CD14-positive monocyte (primary cell): ENCODE measurements at regions not wholly inside any gene's neighbourhood (a gene's known extent, or its start where the extent isn't known, plus 50 kb on each side); places are given as distances from the start of the nearest gene placed in this dataset.

ENCODE experiments used
- DNase-seq, 3 donors: peaks; one replicate each; pipeline ENCODE4 v3.0.0-alpha.2; 2011 to 2022
- H2AFZ ChIP-seq: 2 replicates; pipeline ENCODE4 v1.6.0; 2012; ENCODE audit warnings: mild to moderate bottlenecking, low read depth, low read length, inconsistent platforms; ENCODE audit not compliant: insufficient read depth, poor library complexity, severe bottlenecking
- H3K27ac ChIP-seq, 2 donors: 1 replicate in 1 of 2; 2 replicates in 1 of 2; pipeline ENCODE4 v1.5.1; 2012 to 2013; ENCODE audit warnings: low read length in 2 of 2, control low read depth in 1 of 2, inconsistent platforms in 1 of 2, low read depth in 1 of 2, mild to moderate bottlenecking in 1 of 2
- H3K27me3 ChIP-seq, 2 donors: one replicate each; pipeline versions ENCODE4 v1.6.0 to v1.6.1; 2011 to 2013; ENCODE audit warnings: low read length in 2 of 2; ENCODE audit not compliant: control insufficient read depth in 2 of 2, insufficient read depth in 2 of 2
- H3K36me3 ChIP-seq, 2 donors: replicated peaks in 1 of 2; 1 replicate in 1 of 2; 2 replicates in 1 of 2; pipeline versions ENCODE4 v1.5.1 to v1.6.1; 2012 to 2013; ENCODE audit warnings: low read length in 2 of 2, control low read depth in 1 of 2, inconsistent platforms in 1 of 2, mild to moderate bottlenecking in 1 of 2; ENCODE audit not compliant: insufficient read depth in 2 of 2, control insufficient read depth in 1 of 2
- H3K4me1 ChIP-seq, 2 donors: 1 replicate in 1 of 2; 2 replicates in 1 of 2; pipeline versions ENCODE4 v1.5.1 to v1.6.1; 2012 to 2013; ENCODE audit warnings: low read length in 2 of 2, control low read depth in 1 of 2, inconsistent platforms in 1 of 2, mild to moderate bottlenecking in 1 of 2, moderate library complexity in 1 of 2; ENCODE audit not compliant: insufficient read depth in 2 of 2, control insufficient read depth in 1 of 2
- H3K4me2 ChIP-seq: replicated peaks from 2 replicates; pipeline ENCODE3; 2012; ENCODE audit warnings: low read length, moderate library complexity, mild to moderate bottlenecking; ENCODE audit not compliant: poor library complexity, severe bottlenecking; ENCODE audit errors: extremely low read depth
- H3K4me3 ChIP-seq, 3 experiments: fragments of 200-600 bp in 1 of 3; sonication (generic) in 1 of 3; replicated peaks in 1 of 3; 1 replicate in 2 of 3; 2 replicates in 1 of 3; pipeline ENCODE4 v1.5.1; 2011 to 2013; ENCODE audit warnings: low read length in 3 of 3, mild to moderate bottlenecking in 3 of 3, control low read depth in 2 of 3, low read depth in 2 of 3, inconsistent platforms in 1 of 3, moderate library complexity in 1 of 3
- H3K79me2 ChIP-seq: 2 replicates; pipeline ENCODE4 v1.6.0; 2012; ENCODE audit warnings: mild to moderate bottlenecking, control low read depth, inconsistent platforms, low read length, moderate library complexity; ENCODE audit not compliant: insufficient read depth
- H3K9ac ChIP-seq: 2 replicates; pipeline ENCODE4 v1.6.0; 2017; ENCODE audit warnings: low read length, mild to moderate bottlenecking; ENCODE audit not compliant: insufficient read depth, poor library complexity, severe bottlenecking
- H3K9me3 ChIP-seq, 2 donors: replicated peaks in 1 of 2; 1 replicate in 1 of 2; 2 replicates in 1 of 2; pipeline versions ENCODE4 v1.5.1 to v1.6.1; 2012 to 2013; ENCODE audit warnings: low read length in 2 of 2, control low read depth in 1 of 2; ENCODE audit not compliant: control insufficient read depth in 1 of 2, insufficient read depth in 1 of 2
- H4K20me1 ChIP-seq: 2 replicates; pipeline ENCODE4 v1.6.0; 2012; ENCODE audit warnings: mild to moderate bottlenecking, low read length, control low read depth, moderate library complexity; ENCODE audit not compliant: insufficient read depth
- H3K27ac Mint-ChIP-seq, 7 donors: one replicate each; pipeline ENCODE4 v1.8.0; 2020; ENCODE audit warnings: mild to moderate bottlenecking in 7 of 7, mixed read lengths in 7 of 7, moderate library complexity in 6 of 7, inconsistent platforms in 2 of 7
- H3K27me3 Mint-ChIP-seq, 3 donors: one replicate each; pipeline ENCODE4 v1.8.0; 2021 to 2022; ENCODE audit warnings: low read depth in 3 of 3, mild to moderate bottlenecking in 3 of 3, mixed read lengths in 3 of 3, moderate library complexity in 3 of 3, inconsistent platforms in 1 of 3
- H3K36me3 Mint-ChIP-seq, 2 donors: one replicate each; pipeline ENCODE4 v1.8.0; 2020; ENCODE audit warnings: mixed read lengths in 2 of 2, inconsistent platforms in 1 of 2, mild to moderate bottlenecking in 1 of 2
- H3K4me1 Mint-ChIP-seq: one replicate; pipeline ENCODE4 v1.8.0; 2020; ENCODE audit warnings: mild to moderate bottlenecking, mixed read lengths
- H3K4me3 Mint-ChIP-seq, 2 donors: one replicate each; pipeline ENCODE4 v1.8.0; 2020; ENCODE audit warnings: mild to moderate bottlenecking in 2 of 2, mixed read lengths in 2 of 2, moderate library complexity in 1 of 2
- H3K9me3 Mint-ChIP-seq, 7 donors: one replicate each; pipeline ENCODE4 v1.8.0; 2020 to 2022; ENCODE audit warnings: mixed read lengths in 7 of 7, mild to moderate bottlenecking in 6 of 7, moderate library complexity in 6 of 7, inconsistent platforms in 2 of 7
- WGBS: methylation state at CpG from one replicate; pipeline ENCODE4 v1.1.5; 2013; ENCODE audit warnings: missing lambda C conversion rate; ENCODE audit not compliant: insufficient coverage; 5-methylcytosine and 5-hydroxymethylcytosine counted together
- intact Hi-C, 2 donors: fragments of 100-400 bp; cut with micrococcal nuclease; formaldehyde crosslinking; loops; one replicate each; pipeline versions ENCODE4 v1.15.0 to v1.15.1; 2023
- TF ChIP-seq, protein P1 (sequence below): fragments of 200-600 bp; IDR thresholded peaks from one replicate; pipeline ENCODE4 v1.8.0; 2022; ENCODE audit warnings: antibody characterized with exemption, mild to moderate bottlenecking

DNA sequence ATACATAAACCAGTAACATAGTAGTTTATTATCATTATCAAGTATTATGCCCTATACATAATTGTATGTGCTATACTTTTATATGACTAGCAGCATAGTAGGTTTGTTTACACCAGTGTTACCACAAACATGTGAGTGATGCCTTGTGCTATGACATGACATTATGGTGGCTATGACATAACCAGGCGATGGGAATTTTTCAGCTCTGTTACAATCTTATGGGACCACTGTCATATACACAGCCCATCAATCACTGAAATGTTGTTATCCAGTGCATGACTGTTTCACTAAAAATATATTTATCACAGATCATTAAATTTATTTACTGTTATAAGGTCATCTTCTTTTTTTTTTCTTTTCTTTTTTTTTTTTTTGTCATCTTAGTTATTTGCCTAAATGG is 674.5 kb downstream of the PCDH17 start:
- H2AFZ ChIP-seq = no peak overlapping the region
- H3K36me3 ChIP-seq = no peaks in the 10 kb centered on the region
- H3K4me1 ChIP-seq = no peaks in the 10 kb centered on the region
- H3K79me2 ChIP-seq = no peaks in the 10 kb centered on the region
- no peak overlapping the region for H3K27ac Mint-ChIP-seq
- WGBS = no CpG with 5 or more reads among the region's 1 CpG
- TF ChIP-seq, protein P1, sequence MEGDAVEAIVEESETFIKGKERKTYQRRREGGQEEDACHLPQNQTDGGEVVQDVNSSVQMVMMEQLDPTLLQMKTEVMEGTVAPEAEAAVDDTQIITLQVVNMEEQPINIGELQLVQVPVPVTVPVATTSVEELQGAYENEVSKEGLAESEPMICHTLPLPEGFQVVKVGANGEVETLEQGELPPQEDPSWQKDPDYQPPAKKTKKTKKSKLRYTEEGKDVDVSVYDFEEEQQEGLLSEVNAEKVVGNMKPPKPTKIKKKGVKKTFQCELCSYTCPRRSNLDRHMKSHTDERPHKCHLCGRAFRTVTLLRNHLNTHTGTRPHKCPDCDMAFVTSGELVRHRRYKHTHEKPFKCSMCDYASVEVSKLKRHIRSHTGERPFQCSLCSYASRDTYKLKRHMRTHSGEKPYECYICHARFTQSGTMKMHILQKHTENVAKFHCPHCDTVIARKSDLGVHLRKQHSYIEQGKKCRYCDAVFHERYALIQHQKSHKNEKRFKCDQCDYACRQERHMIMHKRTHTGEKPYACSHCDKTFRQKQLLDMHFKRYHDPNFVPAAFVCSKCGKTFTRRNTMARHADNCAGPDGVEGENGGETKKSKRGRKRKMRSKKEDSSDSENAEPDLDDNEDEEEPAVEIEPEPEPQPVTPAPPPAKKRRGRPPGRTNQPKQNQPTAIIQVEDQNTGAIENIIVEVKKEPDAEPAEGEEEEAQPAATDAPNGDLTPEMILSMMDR = no peak
- no peak overlapping the region for H3K4me2 ChIP-seq
- H4K20me1 ChIP-seq = no peaks in the 10 kb centered on the region
- H3K27me3 ChIP-seq = no peaks in the 10 kb centered on the region
- peaks cover 0 to 3% (median 0%) of the 10 kb centered on the region in 3 donors for H3K27me3 Mint-ChIP-seq
- intact Hi-C loops = no loop called here
- no peak overlapping the region for H3K27ac ChIP-seq
- peaks cover 0 to 5% (median 1%) of the 10 kb centered on the region in 7 donors for H3K9me3 Mint-ChIP-seq
- no peak overlapping the region for H3K4me3 Mint-ChIP-seq
- no peaks in the 10 kb centered on the region for H3K4me1 Mint-ChIP-seq
- no peak for DNase-seq
- no peaks in the 10 kb centered on the region for H3K36me3 Mint-ChIP-seq
- no peak overlapping the region for H3K4me3 ChIP-seq
- H3K9me3 ChIP-seq = no peaks in the 10 kb centered on the region
- H3K9ac ChIP-seq = no peak overlapping the region

DNA sequence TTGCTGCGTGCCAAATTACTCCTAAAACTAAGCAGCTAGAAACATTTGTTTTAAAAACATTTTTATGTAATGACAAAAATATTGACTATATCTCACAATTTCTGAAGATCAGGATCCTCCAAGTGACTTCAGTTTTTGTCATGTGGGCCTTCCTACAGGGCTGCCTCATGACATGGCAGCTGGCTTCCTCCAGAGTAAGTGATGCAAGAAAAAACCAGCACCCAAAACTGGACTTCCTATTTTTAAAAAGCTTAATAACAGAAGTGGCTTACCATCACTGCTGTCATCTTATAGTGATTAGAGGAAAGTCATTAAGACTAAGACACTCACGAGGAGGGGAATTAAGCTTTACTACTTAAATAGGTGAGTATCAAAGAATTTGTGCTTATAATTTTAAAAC is 681.7 kb downstream of the PCDH17 start:
- Histone ChIP-seq H3K4me1 (peaks cover 0 to 9% of the 10 kb centered on the region in 2 donors), H3K27ac (no peak overlapping the region), H3K27me3 (no peaks in the 10 kb centered on the region), H3K9me3 (peaks cover under 1% of the 10 kb centered on the region in 2 donors), H2AFZ (no peak overlapping the region), H3K4me3 (no peak overlapping the region), H3K79me2 (no peaks in the 10 kb centered on the region), H4K20me1 (no peaks in the 10 kb centered on the region), H3K36me3 (no peaks in the 10 kb centered on the region), H3K4me2 (no peak overlapping the region), H3K9ac (no peak overlapping the region)
- H3K36me3 Mint-ChIP-seq = no peaks in the 10 kb centered on the region
- peaks cover 0 to 3% (median 1%) of the 10 kb centered on the region in 3 donors for H3K27me3 Mint-ChIP-seq
- no CpG with 5 or more reads among the region's 2 CpGs for WGBS
- DNase-seq = peak; percentile 10 to 64 (median 38)
- H3K27ac Mint-ChIP-seq = peak overlapping the region in 2 of 7 donors; percentile 6 to 11
- TF ChIP-seq, protein P1 = no peak
- peaks cover 3% of the 10 kb centered on the region for H3K4me1 Mint-ChIP-seq
- H3K4me3 Mint-ChIP-seq = no peak overlapping the region
- intact Hi-C loops = no loop called here
- peaks cover 0 to 10% (median 4%) of the 10 kb centered on the region in 7 donors for H3K9me3 Mint-ChIP-seq
